SK-N-SH treated with all-trans-retinoic acid at 6 μM for 48 hours (cell line): ENCODE measurements at regions not wholly inside any gene's neighbourhood (a gene's known extent, or its start where the extent isn't known, plus 50 kb on each side); places are given as distances from the start of the nearest gene placed in this dataset.

Experiments used
- ATAC-seq: fragments of 200-7000 bp; cut with Tn5 transposase; 3 replicates; pipeline ENCODE4 v1.9.1; 2020; ENCODE audit warnings: mild to moderate bottlenecking, moderate library complexity
- ARNTL ChIP-seq: fragments of 450-650 bp; formaldehyde crosslinking; IDR thresholded peaks from 2 replicates; pipeline ENCODE4 v1.5.0; 2020; ENCODE audit warnings: low read depth, mild to moderate bottlenecking, moderate library complexity, borderline replicate concordance
- BACH2 ChIP-seq: fragments of 250-450 bp; sonication (Bioruptor Pico); IDR thresholded peaks from 2 replicates; pipeline ENCODE4 v1.9.0; 2021; ENCODE audit warnings: mild to moderate bottlenecking, borderline replicate concordance
- CSDC2 ChIP-seq: fragments of 250-450 bp; sonication (Bioruptor Pico); IDR thresholded peaks from 2 replicates; pipeline ENCODE4 v1.5.0; 2020; ENCODE audit warnings: mild to moderate bottlenecking, moderate library complexity
- ESRRG ChIP-seq: fragments of 250-450 bp; sonication (Bioruptor Pico); IDR thresholded peaks from 2 replicates; pipeline ENCODE4 v1.6.1; 2021; ENCODE audit warnings: mild to moderate bottlenecking
- ISL1 ChIP-seq: fragments of 250-450 bp; sonication (Bioruptor Pico); IDR thresholded peaks from 2 replicates; pipeline ENCODE4 v2.1.2; 2022; ENCODE audit warnings: mild to moderate bottlenecking, moderate library complexity
- PPARA ChIP-seq: fragments of 250-450 bp; sonication (Bioruptor Pico); IDR thresholded peaks from 2 replicates; pipeline ENCODE4 v1.5.0; 2020; ENCODE audit warnings: mild to moderate bottlenecking, borderline replicate concordance
- RARB ChIP-seq: fragments of 250-450 bp; sonication (Bioruptor Pico); IDR thresholded peaks from 2 replicates; pipeline ENCODE4 v1.8.0; 2021; ENCODE audit warnings: mild to moderate bottlenecking, moderate library complexity
- SNAI2 ChIP-seq: fragments of 250-450 bp; sonication (Bioruptor Pico); IDR thresholded peaks from 2 replicates; pipeline ENCODE4 v1.5.0; 2020; ENCODE audit warnings: mild to moderate bottlenecking, moderate library complexity
- TCF4 ChIP-seq: fragments of 250-450 bp; sonication (Bioruptor Pico); IDR thresholded peaks from 2 replicates; pipeline ENCODE4 v1.8.0; 2021; ENCODE audit warnings: mild to moderate bottlenecking, moderate library complexity, borderline replicate concordance
- TOX ChIP-seq: fragments of 250-450 bp; sonication (Bioruptor Pico); IDR thresholded peaks from 2 replicates; pipeline ENCODE4 v1.8.0; 2021; ENCODE audit warnings: mild to moderate bottlenecking, moderate library complexity, borderline replicate concordance
- ZC3H10 ChIP-seq: fragments of 250-450 bp; sonication (Bioruptor Pico); IDR thresholded peaks from 2 replicates; pipeline ENCODE4 v1.5.1; 2021; ENCODE audit warnings: mild to moderate bottlenecking, moderate library complexity
- ZFP3 ChIP-seq: fragments of 250-450 bp; sonication (Bioruptor Pico); IDR thresholded peaks from 2 replicates; pipeline ENCODE4 v1.5.0; 2020; ENCODE audit warnings: mild to moderate bottlenecking, moderate library complexity
- ZFP30 ChIP-seq: fragments of 450-650 bp; formaldehyde crosslinking; IDR thresholded peaks from 2 replicates; pipeline ENCODE4 v1.5.0; 2022; ENCODE audit warnings: mild to moderate bottlenecking, moderate library complexity
- ZNF565 ChIP-seq: fragments of 450-650 bp; formaldehyde crosslinking; conservative IDR thresholded peaks from 2 replicates; pipeline ENCODE4 v1.5.0; 2020; ENCODE audit warnings: low read depth, mild to moderate bottlenecking, moderate library complexity
- ZNF70 ChIP-seq: fragments of 450-650 bp; formaldehyde crosslinking; IDR thresholded peaks from 2 replicates; pipeline ENCODE4 v1.5.0; 2020; ENCODE audit warnings: mild to moderate bottlenecking, moderate library complexity
- ZNF8 ChIP-seq: fragments of 450-650 bp; formaldehyde crosslinking; IDR thresholded peaks from 2 replicates; pipeline ENCODE4 v1.5.0; 2020; ENCODE audit warnings: mild to moderate bottlenecking, moderate library complexity
- TF ChIP-seq, protein P1 (sequence below): fragments of 250-450 bp; sonication (Bioruptor Pico); IDR thresholded peaks from 2 replicates; pipeline ENCODE4 v1.8.0; 2020; ENCODE audit warnings: mild to moderate bottlenecking, moderate library complexity, borderline replicate concordance
- TF ChIP-seq, protein P2 (sequence below): fragments of 250-450 bp; sonication (Bioruptor Pico); IDR thresholded peaks from 2 replicates; pipeline ENCODE4 v1.5.1; 2020; ENCODE audit warnings: low read depth, mild to moderate bottlenecking, moderate library complexity
- TF ChIP-seq, protein P3 (sequence below): fragments of 250-450 bp; sonication (Bioruptor Pico); IDR thresholded peaks from 2 replicates; pipeline ENCODE4 v1.5.0; 2020; ENCODE audit warnings: mild to moderate bottlenecking, moderate library complexity
- TF ChIP-seq, protein P4 (sequence below): fragments of 250-450 bp; sonication (Bioruptor Pico); IDR thresholded peaks from 2 replicates; pipeline ENCODE4 v1.8.0; 2021; ENCODE audit warnings: low read depth, mild to moderate bottlenecking, moderate library complexity, borderline replicate concordance

DNA sequence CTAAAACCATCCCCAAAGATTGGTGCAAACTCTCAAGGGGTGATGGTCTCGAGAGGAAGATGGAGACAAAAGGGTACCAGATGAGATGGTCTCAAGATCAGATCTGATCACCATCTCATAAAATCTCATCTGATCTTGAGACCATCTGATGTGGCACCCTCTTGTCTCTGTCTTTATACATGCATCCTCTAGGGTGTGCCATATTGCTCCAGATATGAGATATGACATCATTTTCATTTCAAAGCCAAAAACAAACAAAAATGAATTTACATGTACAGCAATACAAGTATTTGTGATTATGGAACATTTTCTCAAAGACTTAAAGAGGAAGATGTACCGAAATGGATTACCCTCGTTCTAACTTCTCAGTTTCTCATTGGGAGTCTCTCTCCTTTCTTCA, 787.2 kb downstream of the GALC start (continued):
- no peak for TF ChIP-seq BACH2 (CRISPR knock-in tag)
- no peak for TF ChIP-seq ZNF565
- no peak for TF ChIP-seq ISL1 (CRISPR knock-in tag)

DNA sequence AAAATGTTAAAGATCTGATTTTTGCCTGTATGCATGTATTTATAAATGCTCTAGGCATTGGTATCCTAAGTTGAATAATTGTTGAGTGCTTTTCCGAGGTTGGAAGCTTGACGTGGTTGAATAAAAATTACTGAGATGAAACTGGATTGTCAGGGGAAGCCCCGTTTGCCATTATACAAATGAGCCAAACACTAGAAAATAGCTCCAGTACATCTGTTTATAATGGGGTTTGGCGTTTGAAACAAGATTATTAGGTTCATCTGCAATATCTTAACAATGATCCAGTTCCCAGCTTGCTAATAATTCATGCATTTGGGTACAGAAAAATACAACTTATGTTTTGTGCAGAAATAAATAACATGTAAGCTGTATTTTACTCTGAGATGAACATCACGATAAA, 789.6 kb downstream of the GALC start:
- no peak for TF ChIP-seq ZFP3 (CRISPR knock-in tag)
- TF ChIP-seq ISL1 (CRISPR knock-in tag) = no peak
- TF ChIP-seq ZC3H10 (CRISPR knock-in tag) = no peak
- TF ChIP-seq ESRRG (CRISPR knock-in tag) = no peak
- TF ChIP-seq, protein P1, sequence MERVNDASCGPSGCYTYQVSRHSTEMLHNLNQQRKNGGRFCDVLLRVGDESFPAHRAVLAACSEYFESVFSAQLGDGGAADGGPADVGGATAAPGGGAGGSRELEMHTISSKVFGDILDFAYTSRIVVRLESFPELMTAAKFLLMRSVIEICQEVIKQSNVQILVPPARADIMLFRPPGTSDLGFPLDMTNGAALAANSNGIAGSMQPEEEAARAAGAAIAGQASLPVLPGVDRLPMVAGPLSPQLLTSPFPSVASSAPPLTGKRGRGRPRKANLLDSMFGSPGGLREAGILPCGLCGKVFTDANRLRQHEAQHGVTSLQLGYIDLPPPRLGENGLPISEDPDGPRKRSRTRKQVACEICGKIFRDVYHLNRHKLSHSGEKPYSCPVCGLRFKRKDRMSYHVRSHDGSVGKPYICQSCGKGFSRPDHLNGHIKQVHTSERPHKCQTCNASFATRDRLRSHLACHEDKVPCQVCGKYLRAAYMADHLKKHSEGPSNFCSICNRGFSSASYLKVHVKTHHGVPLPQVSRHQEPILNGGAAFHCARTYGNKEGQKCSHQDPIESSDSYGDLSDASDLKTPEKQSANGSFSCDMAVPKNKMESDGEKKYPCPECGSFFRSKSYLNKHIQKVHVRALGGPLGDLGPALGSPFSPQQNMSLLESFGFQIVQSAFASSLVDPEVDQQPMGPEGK = no peak
- TF ChIP-seq ZNF70 (CRISPR knock-in tag) = no peak
- no peak for ATAC-seq

DNA sequence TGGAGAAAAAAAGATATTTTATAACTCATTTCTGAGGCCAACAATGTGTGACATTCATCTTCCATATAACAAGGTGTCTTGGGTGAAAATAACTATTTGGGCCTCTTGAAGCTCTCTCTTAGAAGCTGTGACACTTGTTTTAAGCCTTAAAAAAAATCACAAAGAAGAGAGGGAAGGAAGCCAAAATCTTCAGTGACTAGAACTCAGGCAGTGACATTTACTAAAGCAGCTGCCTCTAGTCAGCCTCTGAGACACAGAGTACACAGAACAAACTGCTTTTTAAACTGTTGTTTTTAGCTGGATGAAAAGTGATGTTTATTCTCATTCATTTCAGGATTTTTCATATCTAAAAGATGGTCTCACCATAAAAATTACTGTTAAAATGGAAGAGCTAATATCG, 793.6 kb downstream of the GALC start:
- TF ChIP-seq TCF4 (CRISPR knock-in tag) (no peak), RARB (CRISPR knock-in tag) (no peak), PPARA (CRISPR knock-in tag) (no peak), TOX (CRISPR knock-in tag) (no peak), ZFP3 (CRISPR knock-in tag) (no peak)
- TF ChIP-seq, protein P2, sequence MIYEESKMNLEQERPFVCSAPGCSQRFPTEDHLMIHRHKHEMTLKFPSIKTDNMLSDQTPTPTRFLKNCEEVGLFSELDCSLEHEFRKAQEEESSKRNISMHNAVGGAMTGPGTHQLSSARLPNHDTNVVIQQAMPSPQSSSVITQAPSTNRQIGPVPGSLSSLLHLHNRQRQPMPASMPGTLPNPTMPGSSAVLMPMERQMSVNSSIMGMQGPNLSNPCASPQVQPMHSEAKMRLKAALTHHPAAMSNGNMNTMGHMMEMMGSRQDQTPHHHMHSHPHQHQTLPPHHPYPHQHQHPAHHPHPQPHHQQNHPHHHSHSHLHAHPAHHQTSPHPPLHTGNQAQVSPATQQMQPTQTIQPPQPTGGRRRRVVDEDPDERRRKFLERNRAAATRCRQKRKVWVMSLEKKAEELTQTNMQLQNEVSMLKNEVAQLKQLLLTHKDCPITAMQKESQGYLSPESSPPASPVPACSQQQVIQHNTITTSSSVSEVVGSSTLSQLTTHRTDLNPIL (CRISPR knock-in tag) = no peak
- TF ChIP-seq, protein P3, sequence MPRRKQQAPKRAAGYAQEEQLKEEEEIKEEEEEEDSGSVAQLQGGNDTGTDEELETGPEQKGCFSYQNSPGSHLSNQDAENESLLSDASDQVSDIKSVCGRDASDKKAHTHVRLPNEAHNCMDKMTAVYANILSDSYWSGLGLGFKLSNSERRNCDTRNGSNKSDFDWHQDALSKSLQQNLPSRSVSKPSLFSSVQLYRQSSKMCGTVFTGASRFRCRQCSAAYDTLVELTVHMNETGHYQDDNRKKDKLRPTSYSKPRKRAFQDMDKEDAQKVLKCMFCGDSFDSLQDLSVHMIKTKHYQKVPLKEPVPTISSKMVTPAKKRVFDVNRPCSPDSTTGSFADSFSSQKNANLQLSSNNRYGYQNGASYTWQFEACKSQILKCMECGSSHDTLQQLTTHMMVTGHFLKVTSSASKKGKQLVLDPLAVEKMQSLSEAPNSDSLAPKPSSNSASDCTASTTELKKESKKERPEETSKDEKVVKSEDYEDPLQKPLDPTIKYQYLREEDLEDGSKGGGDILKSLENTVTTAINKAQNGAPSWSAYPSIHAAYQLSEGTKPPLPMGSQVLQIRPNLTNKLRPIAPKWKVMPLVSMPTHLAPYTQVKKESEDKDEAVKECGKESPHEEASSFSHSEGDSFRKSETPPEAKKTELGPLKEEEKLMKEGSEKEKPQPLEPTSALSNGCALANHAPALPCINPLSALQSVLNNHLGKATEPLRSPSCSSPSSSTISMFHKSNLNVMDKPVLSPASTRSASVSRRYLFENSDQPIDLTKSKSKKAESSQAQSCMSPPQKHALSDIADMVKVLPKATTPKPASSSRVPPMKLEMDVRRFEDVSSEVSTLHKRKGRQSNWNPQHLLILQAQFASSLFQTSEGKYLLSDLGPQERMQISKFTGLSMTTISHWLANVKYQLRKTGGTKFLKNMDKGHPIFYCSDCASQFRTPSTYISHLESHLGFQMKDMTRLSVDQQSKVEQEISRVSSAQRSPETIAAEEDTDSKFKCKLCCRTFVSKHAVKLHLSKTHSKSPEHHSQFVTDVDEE (CRISPR knock-in tag) = no peak
- TF ChIP-seq, protein P4, sequence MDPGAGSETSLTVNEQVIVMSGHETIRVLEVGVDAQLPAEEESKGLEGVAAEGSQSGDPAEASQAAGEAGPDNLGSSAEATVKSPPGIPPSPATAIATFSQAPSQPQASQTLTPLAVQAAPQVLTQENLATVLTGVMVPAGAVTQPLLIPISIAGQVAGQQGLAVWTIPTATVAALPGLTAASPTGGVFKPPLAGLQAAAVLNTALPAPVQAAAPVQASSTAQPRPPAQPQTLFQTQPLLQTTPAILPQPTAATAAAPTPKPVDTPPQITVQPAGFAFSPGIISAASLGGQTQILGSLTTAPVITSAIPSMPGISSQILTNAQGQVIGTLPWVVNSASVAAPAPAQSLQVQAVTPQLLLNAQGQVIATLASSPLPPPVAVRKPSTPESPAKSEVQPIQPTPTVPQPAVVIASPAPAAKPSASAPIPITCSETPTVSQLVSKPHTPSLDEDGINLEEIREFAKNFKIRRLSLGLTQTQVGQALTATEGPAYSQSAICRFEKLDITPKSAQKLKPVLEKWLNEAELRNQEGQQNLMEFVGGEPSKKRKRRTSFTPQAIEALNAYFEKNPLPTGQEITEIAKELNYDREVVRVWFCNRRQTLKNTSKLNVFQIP (CRISPR knock-in tag) = no peak

DNA sequence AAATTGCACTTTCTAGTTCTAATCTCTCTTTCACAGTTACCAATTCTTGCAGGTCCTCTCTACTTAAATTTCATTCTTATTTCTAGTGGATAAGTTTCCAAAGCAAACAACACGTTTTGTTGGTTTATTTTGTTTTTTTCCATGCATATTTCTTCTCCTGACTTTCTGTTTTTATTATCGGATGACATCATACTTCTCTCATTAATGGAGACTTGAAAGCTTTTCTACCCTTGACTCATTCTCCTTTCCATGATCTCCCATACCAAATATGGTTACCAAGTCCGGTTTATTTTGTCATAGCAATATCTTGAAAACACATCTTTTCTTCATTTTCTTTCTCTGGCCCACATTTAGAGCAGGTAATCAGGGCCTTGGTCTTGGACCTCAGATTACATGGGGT, 796.5 kb downstream of the GALC start:
- no peak for ATAC-seq
- no peak for TF ChIP-seq BACH2 (CRISPR knock-in tag)
- TF ChIP-seq, protein P3 (CRISPR knock-in tag) = no peak
- TF ChIP-seq SNAI2 (CRISPR knock-in tag) = no peak
- TF ChIP-seq, protein P1 = no peak
- no peak for TF ChIP-seq CSDC2 (CRISPR knock-in tag)
- TF ChIP-seq ZC3H10 (CRISPR knock-in tag) = no peak
- no peak for TF ChIP-seq TCF4 (CRISPR knock-in tag)
- TF ChIP-seq ARNTL = no peak
- TF ChIP-seq, protein P2 (CRISPR knock-in tag) = no peak
- no peak for TF ChIP-seq ZFP30 (CRISPR knock-in tag)
- no peak for TF ChIP-seq TOX (CRISPR knock-in tag)
- TF ChIP-seq ZFP3 (CRISPR knock-in tag) = no peak
- no peak for TF ChIP-seq ZNF8
- TF ChIP-seq ZNF70 (CRISPR knock-in tag) = no peak
- TF ChIP-seq, all 23 proteins: peak for 0

More for the DNA sequence above, 793.6 kb downstream of the GALC start:
- no peak for ATAC-seq
